ENCODE measurements at regions not wholly inside any gene's neighbourhood (a gene's known extent, or its start where the extent isn't known, plus 50 kb on each side); places are given as distances from the start of the nearest gene placed in this dataset.
A peak's percentile ranks its signal among the peaks of the same experiment; 100 is the strongest.

DNA sequence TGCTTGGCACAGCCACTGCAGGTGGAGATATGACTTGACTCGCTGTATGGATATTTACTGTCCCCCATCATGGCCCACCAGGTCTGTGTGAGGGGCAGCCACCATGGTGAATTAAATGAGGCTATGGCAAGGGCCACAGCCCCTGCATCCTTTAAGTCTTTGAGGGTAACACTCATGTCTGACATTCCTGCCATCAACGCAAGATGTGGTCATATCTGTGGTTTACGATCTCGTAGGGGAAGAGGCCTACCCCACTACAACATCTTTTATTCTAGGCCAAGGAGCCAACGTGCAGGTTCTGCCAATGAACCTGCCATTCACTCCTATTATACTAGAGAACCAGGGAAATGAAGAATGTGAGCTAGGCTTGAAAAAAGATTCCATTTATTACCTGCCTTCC, 381.6 kb upstream of the ID2 start:
- DNase-seq (ENCODE audit: low read depth, low spot score): no peak

- DNase-seq (ENCODE audit: low read depth, low spot score): no peak
Observed at GRCh38 chr2:8300905-8301304, 381.0 kb upstream of the ID2 start.

- DNase-seq (ENCODE audit: low read depth, low spot score): no peak
Observed at GRCh38 chr2:8303322-8303832, 378.5 kb upstream of the ID2 start.

DNA sequence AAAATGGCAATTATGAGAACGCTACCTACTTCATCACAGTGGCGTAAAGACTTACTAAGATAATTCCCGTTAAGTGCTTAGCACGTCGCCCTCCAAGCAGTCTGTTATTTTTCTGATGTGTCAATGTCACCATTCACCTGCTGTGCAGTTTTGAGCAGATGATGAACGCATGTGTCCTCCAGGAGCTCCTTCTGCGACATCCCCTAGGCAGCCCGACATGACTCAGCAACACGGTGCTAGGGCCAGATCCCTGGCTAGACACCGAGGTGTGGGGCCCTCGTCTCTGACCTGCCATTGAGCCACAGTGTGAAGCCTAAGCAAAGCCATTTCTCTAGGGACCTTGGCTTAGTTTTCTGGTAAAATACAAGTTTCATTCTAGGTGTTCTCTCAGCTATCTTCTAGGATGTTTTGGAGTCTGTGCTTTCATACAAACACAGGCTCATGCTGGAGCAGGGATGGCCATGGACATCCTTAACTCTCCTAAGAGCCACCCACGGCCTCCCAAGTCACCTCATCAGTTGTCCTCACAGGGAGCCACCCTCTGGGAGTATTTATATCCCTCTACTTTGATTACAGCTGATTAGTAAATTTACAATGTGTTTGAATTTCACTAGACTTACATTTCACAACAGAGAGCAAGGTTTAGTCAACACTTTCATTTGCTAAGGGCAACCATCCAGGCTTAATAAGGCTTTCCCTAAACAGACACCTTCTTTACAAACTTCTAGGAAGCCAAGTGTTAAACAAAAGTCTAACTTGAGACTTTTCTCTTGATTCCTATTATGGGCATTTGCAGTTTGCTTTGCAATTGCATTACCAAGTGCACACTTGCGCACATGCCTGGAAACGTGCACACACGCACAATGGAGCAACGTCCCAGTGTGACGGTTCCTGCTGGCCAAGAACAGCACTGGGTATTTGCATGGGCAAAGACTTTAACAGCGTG, 376.8 kb upstream of the ID2 start:
- no peak for DNase-seq (ENCODE audit: low read depth, low spot score)

GRCh38 chr2:8306530-8307351, 375.1 kb upstream of the ID2 start:
- DNase-seq (ENCODE audit: low read depth, low spot score): no peak

DNA sequence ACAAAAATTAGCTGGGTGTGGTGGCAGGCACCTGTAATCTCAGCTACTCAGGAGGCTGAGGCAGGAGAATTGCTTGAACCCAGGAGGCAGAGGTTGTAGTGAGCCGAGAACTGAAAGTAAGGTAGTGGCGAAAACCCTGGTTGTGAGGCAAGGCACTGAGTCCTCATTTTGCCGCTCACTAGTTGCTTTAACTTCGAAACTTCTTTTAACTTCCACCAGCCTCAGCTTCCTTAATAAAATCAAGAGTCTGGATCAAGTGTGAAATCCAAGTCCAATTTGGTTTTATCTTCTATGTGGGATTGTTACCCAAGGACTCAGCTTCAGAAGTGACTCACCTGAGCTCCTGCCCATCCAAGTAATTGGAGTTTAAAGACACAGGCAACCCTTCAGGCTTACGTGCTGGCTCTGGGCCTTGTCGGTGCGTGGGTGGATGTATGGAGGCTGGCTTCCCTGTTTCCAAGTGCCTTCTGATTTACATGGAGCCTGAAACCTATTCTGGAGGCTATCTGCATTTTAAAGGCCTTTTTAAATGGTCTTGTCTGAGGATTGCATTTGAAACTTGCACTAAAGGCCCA, 374.2 kb upstream of the ID2 start:
- peak; percentile 20 for DNase-seq (ENCODE audit: low read depth, low spot score)

DNA sequence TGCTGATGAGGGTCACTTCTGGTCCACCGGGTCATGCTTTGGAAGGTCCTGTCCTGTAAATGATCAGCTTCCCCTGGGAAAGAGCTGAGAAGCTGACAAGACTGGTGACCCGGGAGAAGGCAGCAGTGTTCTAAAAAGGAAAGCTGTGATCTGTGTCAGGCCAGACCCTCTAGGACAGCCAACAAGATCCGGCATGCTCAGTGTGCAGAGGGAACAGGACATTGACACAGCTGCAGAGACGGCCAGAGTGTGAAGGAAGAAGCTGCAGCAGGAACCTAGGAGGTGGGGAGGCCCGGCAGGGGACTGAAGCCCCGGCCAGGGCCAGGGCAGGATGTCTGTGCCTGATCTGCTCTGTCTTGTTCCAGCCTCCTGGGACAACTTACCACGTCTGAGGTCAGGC, 372.7 kb upstream of the ID2 start:
- DNase-seq (ENCODE audit: low read depth, low spot score): no peak

DNA sequence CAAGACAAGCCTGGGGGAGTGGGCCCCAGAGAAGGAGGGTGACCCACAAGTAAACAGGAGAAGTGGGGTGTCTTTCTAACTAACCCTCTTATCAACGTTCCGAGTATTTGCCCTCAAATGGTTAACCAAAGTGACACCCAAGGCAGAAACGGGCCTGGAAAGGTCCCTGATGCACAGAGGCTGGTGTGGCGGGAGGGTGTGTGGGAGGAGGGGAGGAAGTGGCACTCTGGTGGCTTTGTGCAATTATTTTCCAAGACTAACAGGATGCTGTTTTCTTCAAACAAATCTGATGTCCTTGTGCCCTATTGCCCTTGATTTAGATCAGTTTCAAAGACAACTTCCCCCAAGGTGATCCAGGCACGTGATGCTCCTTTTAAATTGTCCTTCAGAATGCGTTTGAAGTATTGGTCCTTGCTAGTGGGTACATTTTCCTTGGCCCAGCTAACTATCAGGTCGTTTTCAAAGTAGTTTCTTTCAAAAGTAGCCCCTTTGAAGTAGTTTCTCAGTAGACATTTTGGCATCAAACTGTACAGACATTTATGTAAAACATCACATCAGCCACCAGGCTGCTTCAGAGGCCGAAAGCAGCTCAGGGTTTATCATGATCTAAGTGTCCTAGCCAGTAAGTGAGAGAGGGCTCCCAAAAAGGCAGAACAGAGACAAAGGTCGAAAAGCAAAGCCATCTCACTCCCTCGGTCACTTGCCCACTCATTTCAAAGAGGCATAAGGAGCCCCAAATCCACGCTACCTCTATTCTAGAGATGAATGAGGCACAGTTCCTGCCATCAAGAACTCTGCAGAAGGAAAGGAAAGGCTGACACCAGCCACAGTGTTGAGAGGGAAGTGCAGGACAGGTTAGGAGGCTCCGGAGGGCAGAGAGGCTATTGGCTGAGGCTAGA, 371.1 kb upstream of the ID2 start:
- no peak for DNase-seq (ENCODE audit: low read depth, low spot score)

DNA sequence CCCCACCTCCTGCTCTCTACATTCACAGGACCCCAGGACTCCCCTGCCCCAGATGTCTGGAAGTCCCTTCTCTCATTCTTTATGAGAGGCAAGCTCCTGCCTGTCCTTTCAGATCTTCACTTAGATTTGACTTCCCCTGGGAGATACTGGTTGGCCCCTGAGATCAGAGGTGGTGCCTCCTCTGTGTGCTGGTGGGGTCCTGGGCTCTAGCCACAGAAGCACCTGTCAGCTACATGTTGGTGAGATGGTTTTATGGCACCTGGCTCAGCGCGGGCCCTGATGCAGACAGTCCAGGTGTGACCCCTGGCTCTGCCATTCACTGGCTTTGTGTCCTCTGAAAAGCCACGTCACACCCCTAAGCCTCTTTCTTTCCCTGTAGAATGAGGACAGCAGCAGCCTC, 369.6 kb upstream of the ID2 start:
- no peak for DNase-seq (ENCODE audit: low read depth, low spot score)

DNA sequence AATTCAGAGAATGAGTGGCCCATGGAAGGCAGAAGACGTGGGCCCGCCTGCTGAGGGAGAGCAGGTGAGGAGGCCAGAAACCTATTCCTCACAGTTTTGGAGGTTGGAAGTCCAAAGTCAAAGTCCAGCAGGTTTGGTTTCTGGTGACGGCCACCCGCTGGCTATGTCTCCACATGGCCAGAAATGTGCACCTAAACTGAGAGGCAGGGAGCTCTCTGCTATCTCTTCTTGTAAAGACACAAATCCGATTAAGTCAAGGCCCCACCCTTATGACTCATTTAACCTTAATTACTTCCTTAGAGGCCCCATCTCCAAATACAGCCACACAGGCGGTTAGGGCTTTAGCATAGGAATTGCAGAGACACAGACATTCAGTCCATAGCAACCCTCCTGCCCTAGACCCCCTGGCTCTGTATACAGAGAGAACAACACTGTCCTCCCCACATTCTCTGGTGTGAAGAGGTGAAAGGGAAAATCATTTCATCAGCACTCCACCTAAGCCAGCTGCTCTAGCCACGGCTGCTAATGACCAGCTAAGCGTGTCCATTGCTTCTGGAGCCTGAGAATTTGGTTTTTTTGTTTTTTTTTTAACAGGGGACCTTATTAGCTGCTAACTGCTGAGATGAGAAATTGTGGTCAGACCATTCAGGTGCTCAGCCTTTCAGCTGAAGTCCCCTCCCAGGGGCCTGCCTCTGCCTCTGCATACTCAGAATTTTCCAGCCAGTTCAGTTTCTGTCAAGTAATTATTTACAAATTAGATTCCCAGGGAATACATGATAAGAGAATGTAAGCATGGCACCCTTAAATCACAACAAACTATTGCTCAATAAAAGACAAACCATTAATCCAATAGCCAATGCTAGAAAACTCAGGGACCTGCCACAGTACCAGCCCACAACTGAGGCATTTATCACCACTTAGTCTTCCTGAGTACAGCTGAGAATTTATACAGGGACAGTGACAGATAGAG, 368.7 kb upstream of the ID2 start:
- DNase-seq (ENCODE audit: low read depth, low spot score): peak; percentile 64

DNA sequence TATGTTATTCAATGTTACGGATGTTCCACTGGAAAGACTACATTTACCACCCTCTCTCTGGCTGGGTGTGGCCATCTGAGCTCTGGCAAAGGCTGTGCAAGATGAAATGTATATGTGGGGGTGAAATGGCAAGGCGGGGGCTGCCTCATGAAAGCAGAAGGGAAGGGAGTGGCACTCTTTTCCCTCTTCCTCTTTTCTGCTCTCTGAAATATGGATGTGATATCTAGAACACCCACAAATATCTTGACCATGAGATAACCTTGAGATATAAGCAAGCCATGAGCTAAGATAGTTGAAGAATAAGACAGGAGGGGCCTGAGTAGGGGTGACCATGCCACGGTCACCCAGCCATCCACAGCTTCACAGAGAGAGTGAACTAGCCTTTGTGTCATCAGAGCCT, 367.8 kb upstream of the ID2 start:
- DNase-seq (ENCODE audit: low read depth, low spot score): no peak

- peak; percentile 88 for DNase-seq (ENCODE audit: low read depth, low spot score)
Observed at GRCh38 chr2:8315531-8316165, 366.2 kb upstream of the ID2 start.

DNA sequence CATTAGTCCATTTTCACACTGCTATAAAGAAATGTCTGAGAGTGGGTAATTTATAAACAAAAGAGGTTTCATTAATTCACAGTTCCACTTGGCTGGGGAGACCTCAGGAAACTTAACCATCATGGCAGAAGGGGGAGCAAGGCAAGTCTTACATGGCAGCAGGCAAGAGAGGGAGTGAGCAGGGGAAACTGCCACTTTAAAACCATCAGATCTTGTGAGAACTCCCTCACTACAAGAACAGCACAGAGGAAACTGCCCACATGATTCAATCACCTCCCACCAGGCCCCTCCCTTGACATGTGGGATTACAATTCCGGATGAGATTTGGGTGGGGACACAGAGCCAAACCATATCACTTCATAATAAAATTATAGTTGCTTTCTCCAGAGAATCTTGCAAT, 365.5 kb upstream of the ID2 start:
- DNase-seq (ENCODE audit: low read depth, low spot score): no peak

GRCh38 chr2:8317418-8317817, 364.4 kb upstream of the ID2 start:
- no peak for DNase-seq (ENCODE audit: low read depth, low spot score)

GRCh38 chr2:8319219-8319618, 362.6 kb upstream of the ID2 start:
- no peak for DNase-seq (ENCODE audit: low read depth, low spot score)

DNA sequence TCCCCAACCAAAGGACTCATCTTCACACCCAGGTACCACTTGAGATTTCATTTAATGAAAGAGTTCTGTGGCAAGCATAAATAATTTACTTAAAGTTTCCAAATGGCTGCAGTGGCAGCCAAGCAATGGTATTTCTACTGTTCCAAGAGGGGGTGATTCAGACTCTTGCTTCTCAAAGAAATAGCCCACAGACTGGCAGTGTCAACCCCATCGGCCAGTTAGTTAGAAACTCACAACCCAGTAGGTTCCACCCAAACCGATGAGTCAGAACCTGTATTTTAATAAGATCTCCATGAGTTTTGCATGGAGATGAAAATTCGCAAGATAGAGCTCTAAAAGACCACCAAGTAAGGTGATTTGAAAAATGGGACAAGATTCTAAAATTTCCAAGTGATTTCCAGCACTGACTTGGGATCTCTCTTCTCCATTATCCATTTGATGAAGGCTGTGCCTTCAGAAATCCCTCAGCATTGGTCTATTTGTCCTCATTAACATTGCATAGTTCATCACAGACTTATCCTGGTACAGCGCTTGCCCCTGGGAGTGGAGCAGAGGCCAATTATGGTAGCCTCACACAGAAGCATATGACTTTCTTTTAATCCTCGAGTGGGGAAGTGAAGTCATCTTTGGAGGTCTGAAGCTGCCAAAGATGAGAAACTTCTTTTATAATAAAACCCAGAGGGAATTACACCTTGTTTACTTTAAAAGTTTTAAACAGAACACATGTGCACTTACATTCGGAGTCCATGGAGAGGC, 361.4 kb upstream of the ID2 start:
- no peak for DNase-seq (ENCODE audit: low read depth, low spot score)

- DNase-seq (ENCODE audit: low read depth, low spot score): no peak
Observed at GRCh38 chr2:8322634-8323033, 359.2 kb upstream of the ID2 start.

DNA sequence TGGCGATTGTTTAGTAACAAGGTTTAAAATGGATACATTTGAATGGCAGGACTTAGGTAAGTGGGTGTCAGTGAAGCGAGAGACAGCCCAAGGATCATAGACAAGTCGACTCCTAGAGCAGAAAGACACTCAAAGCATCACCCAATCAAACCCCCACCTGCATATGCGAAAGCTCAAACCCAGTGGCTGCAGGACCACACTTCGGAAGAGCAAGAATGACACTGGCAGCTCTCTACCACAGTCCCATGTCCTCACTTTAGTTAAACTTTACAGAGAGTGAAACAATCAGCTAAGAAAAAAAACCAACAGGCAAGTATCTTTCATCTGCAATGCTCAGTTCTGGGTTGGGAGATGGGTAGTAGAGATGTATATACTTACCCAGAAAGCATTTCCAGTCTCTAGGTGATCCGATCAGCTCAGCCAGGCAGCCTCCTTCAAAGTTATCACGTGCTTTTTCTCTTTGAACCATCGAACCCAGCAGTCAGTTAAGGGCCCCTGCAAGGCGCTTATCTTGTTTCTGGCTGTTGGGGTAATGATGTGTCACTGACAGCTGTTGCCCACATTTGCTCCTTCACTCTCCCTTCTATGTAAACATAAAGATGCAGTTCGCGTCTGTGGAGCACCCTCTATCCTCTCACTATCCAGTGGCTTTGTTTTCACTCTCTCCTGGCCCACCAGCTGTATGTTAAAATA, 357.5 kb upstream of the ID2 start:
- peak; percentile 19 for DNase-seq (ENCODE audit: low read depth, low spot score)

All from ELF-1 (cell line).